Caco-2 (cell line): ENCODE measurements at regions not wholly inside any gene's neighbourhood (a gene's known extent, or its start where the extent isn't known, plus 50 kb on each side); places are given as distances from the start of the nearest gene placed in this dataset.

ENCODE experiments used
- BruUV-seq: library from RNA; stranded (reverse); fragments of 400-500 nt; replicated peaks from 2 replicates; lab custom pipeline; 2021; lab: Mats Ljungman, UMichigan
- CTCF ChIA-PET: fragments of 300-600 bp; sonication (Branson Sonifier 250); formaldehyde crosslinking; loops from one replicate; lab custom pipeline; 2022; ENCODE audit warnings: antibody characterized with exemption; lab: Charles Lee
- POLR2A ChIA-PET: fragments of 300-600 bp; sonication (Branson Sonifier 250); formaldehyde crosslinking; loops from one replicate; lab custom pipeline; 2022; ENCODE audit warnings: antibody characterized with exemption; lab: Charles Lee
- DNase-seq, 2 experiments: peaks; one replicate each; pipeline versions ENCODE4 v3.0.0 to v3.0.0-alpha.2; 2020 to 2022
- H3K27me3 ChIP-seq: replicated peaks from 2 replicates; pipeline ENCODE4 v1.6.0; 2011; ENCODE audit warnings: low read length; ENCODE audit not compliant: control insufficient read depth, insufficient read depth
- H3K36me3 ChIP-seq: 2 replicates; pipeline ENCODE4 v1.5.1; 2011; ENCODE audit warnings: low read length; ENCODE audit not compliant: control insufficient read depth, insufficient read depth
- H3K4me1 ChIP-seq: fragments of 250-450 bp; sonication (Bioruptor Pico); 2 replicates; pipeline ENCODE4 v1.5.1; 2020; ENCODE audit warnings: mild to moderate bottlenecking
- H3K4me3 ChIP-seq: 2 replicates; pipeline ENCODE4 v1.5.1; 2011; ENCODE audit warnings: low read depth, mild to moderate bottlenecking, control low read depth, low read length
- H3K9me3 ChIP-seq: fragments of 250-450 bp; sonication (Bioruptor Pico); 2 replicates; pipeline ENCODE4 v1.5.1; 2020; ENCODE audit warnings: mild to moderate bottlenecking, moderate library complexity
- H3K27ac Mint-ChIP-seq: one replicate; pipeline ENCODE4 v1.8.0; 2022; ENCODE audit warnings: mixed read lengths; ENCODE audit not compliant: unreplicated experiment
- H3K27me3 Mint-ChIP-seq: one replicate; pipeline ENCODE4 v1.8.0; 2022; ENCODE audit warnings: mixed read lengths; ENCODE audit not compliant: insufficient read depth, unreplicated experiment
- H3K36me3 Mint-ChIP-seq: one replicate; pipeline ENCODE4 v1.8.0; 2022; ENCODE audit warnings: mild to moderate bottlenecking, mixed read lengths; ENCODE audit not compliant: insufficient read depth, unreplicated experiment
- H3K4me1 Mint-ChIP-seq: one replicate; pipeline ENCODE4 v1.8.0; 2022; ENCODE audit warnings: low read depth, mixed read lengths; ENCODE audit not compliant: unreplicated experiment
- H3K4me3 Mint-ChIP-seq: one replicate; pipeline ENCODE4 v1.8.0; 2022; ENCODE audit warnings: mild to moderate bottlenecking, moderate library complexity, mixed read lengths; ENCODE audit not compliant: unreplicated experiment
- H3K9me3 Mint-ChIP-seq: one replicate; pipeline ENCODE4 v1.8.0; 2022; ENCODE audit warnings: mixed read lengths; ENCODE audit not compliant: unreplicated experiment
- intact Hi-C: fragments of 100-400 bp; cut with micrococcal nuclease; formaldehyde crosslinking; loops from one replicate; pipeline ENCODE4 v1.10.0; 2022; ENCODE audit not compliant: unreplicated experiment
- TF ChIP-seq, protein P1 (sequence below), 2 experiments: fragments of 200-600 bp in 1 of 2; IDR thresholded peaks; 1 replicate in 1 of 2; 2 replicates in 1 of 2; pipeline versions ENCODE4 v1.5.1 to v1.8.0; 2011 to 2022; ENCODE audit warnings: antibody characterized with exemption in 1 of 2, control low read depth in 1 of 2, inconsistent platforms in 1 of 2, low read depth in 1 of 2, low read length in 1 of 2, mild to moderate bottlenecking in 1 of 2, moderate library complexity in 1 of 2; ENCODE audit not compliant: insufficient read depth in 1 of 2, severe bottlenecking in 1 of 2, unreplicated experiment in 1 of 2

DNA sequence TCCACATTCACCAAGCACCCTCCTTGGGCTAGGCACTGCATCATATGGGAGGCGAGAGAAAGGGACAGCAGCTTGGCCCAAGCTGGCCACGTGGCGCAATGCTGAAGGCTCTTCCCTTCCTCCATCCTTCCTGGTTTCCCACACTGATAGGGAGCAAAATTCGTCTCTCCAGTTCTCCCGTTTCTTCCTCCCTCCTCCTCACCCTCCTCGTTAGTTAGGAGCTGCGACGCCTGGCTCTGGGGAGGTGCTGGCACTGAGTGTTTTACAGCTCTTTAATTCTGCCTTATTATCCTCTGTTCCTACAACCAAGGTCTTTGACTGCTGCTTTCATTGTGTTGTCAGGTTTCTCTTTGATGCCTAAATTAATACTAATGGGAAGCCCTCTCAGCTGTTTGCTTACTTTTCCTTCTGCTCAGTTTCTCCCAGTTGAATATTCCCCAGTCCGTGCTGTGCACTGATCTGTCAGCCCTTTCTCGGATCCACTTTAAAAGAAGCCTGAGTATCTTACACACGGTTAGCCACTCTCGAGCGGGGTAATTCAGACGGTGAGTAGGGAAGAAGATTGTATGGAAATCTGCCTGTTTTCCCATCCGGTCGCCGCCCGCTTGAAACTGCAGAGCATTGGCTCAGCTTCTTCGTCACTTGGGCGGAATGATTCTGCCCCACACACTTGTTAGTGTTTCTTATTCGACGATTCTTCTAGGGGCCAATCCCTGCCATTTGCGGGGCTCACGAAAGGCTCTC, 56.2 kb upstream of the SMYD2 start:
- Mint-ChIP-seq H3K4me3 (no peak overlapping the region), H3K9me3 (no peaks in the 10 kb centered on the region), H3K27ac (no peak overlapping the region), H3K36me3 (no peaks in the 10 kb centered on the region), H3K27me3 (no peaks in the 10 kb centered on the region), H3K4me1 (peaks cover 24% of the 10 kb centered on the region)
- H3K9me3 ChIP-seq = no peaks in the 10 kb centered on the region
- intact Hi-C loops = no loop called here
- no peak overlapping the region for H3K4me3 ChIP-seq
- H3K4me1 ChIP-seq = peaks cover 25% of the 10 kb centered on the region
- DNase-seq = no peak
- TF ChIP-seq, protein P1, sequence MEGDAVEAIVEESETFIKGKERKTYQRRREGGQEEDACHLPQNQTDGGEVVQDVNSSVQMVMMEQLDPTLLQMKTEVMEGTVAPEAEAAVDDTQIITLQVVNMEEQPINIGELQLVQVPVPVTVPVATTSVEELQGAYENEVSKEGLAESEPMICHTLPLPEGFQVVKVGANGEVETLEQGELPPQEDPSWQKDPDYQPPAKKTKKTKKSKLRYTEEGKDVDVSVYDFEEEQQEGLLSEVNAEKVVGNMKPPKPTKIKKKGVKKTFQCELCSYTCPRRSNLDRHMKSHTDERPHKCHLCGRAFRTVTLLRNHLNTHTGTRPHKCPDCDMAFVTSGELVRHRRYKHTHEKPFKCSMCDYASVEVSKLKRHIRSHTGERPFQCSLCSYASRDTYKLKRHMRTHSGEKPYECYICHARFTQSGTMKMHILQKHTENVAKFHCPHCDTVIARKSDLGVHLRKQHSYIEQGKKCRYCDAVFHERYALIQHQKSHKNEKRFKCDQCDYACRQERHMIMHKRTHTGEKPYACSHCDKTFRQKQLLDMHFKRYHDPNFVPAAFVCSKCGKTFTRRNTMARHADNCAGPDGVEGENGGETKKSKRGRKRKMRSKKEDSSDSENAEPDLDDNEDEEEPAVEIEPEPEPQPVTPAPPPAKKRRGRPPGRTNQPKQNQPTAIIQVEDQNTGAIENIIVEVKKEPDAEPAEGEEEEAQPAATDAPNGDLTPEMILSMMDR (IDR thresholded peaks at IDR 0.05; ENCODE audit: insufficient read depth in 1 of 2, low read depth in 1 of 2, low read length in 1 of 2, severe bottlenecking in 1 of 2, unreplicated experiment in 1 of 2) = no peak
- no TSS peak for BruUV-seq
- H3K36me3 ChIP-seq = no peaks in the 10 kb centered on the region
- H3K27me3 ChIP-seq = no peaks in the 10 kb centered on the region
- ChIA-PET CTCF (no interaction called here), POLR2A (no interaction called here)

DNA sequence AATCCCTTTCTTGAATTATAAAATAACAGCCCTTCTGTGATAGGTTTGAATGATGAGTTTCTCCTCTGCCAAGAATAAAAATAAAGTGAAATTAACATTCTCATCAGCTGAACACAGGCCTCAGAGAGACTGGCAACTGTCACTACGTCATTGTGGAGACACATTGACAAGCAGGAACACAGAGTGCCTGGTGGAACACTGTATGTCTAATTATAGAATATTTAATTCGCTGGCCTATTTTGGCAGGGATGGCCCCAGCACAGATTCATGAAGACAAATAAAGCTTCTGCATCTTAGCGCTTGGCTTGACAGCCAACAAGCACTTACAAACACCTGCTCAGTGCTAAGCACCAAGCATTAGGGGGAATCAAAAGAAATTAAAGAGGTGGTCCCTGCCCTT, 52.0 kb upstream of the SMYD2 start:
- intact Hi-C loops = no loop called here
- H3K4me3 Mint-ChIP-seq = no peak overlapping the region
- DNase-seq = no peak
- H3K4me1 ChIP-seq = peaks cover 13% of the 10 kb centered on the region
- H3K4me3 ChIP-seq = no peak overlapping the region
- BruUV-seq = no TSS peak
- no peaks in the 10 kb centered on the region for H3K36me3 ChIP-seq
- no peaks in the 10 kb centered on the region for H3K9me3 Mint-ChIP-seq
- POLR2A ChIA-PET = no interaction called here
- no peaks in the 10 kb centered on the region for H3K27me3 ChIP-seq
- H3K27me3 Mint-ChIP-seq = no peaks in the 10 kb centered on the region
- H3K36me3 Mint-ChIP-seq = no peaks in the 10 kb centered on the region
- H3K9me3 ChIP-seq = no peaks in the 10 kb centered on the region
- no peak overlapping the region for H3K27ac Mint-ChIP-seq
- H3K4me1 Mint-ChIP-seq = peaks cover 15% of the 10 kb centered on the region
- TF ChIP-seq, protein P1 (IDR thresholded peaks at IDR 0.05; ENCODE audit: insufficient read depth in 1 of 2, low read depth in 1 of 2, low read length in 1 of 2, severe bottlenecking in 1 of 2, unreplicated experiment in 1 of 2) = no peak
- CTCF ChIA-PET = no interaction called here

DNA sequence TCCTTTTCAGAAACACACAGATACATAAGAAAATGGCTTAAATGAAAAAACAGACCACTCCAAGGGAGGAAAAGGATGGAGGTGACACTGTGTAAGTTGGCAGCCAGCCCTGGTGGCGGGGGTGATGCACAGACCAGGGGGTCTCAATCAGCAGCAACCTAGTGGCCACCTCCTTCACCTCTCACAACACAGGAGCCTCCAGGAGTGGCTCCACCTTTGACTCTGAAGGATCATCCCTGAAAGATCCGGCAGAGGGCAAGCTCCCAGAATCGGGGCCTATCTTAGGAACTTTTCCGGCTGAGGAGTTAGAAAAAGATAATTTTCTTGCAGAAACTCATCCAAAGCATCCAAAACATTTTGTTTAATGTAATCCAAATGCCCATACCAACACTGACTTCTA, 51.2 kb upstream of the SMYD2 start:
- Mint-ChIP-seq H3K4me3 (no peak overlapping the region), H3K9me3 (no peaks in the 10 kb centered on the region), H3K4me1 (peaks cover 23% of the 10 kb centered on the region), H3K27ac (no peak overlapping the region), H3K36me3 (no peaks in the 10 kb centered on the region), H3K27me3 (no peaks in the 10 kb centered on the region)
- TF ChIP-seq, protein P1 (IDR thresholded peaks at IDR 0.05; ENCODE audit: insufficient read depth in 1 of 2, low read depth in 1 of 2, low read length in 1 of 2, severe bottlenecking in 1 of 2, unreplicated experiment in 1 of 2) = no peak
- no TSS peak for BruUV-seq
- H3K4me3 ChIP-seq = no peak overlapping the region
- intact Hi-C loops = no loop called here
- ChIA-PET CTCF (no interaction called here), POLR2A (no interaction called here)
- H3K27me3 ChIP-seq = no peaks in the 10 kb centered on the region
- H3K4me1 ChIP-seq = peaks cover 21% of the 10 kb centered on the region
- H3K9me3 ChIP-seq = no peaks in the 10 kb centered on the region
- DNase-seq = no peak
- no peaks in the 10 kb centered on the region for H3K36me3 ChIP-seq
